Uterus (tissue), 3 donors: ENCODE measurements at regions not wholly inside any gene's neighbourhood (a gene's known extent, or its start where the extent isn't known, plus 50 kb on each side); places are given as distances from the start of the nearest gene placed in this dataset.

Experiments used
- DNase-seq, 2 donors: peaks; one replicate each; pipeline ENCODE4 v3.0.0-alpha.2; 2019 to 2020
- H3K27ac ChIP-seq, 2 donors: fragments of 200-600 bp; sonication (generic); 1 replicate in 1 of 2; 2 replicates in 1 of 2; pipeline ENCODE4 v1.5.1; 2016 to 2018
- H3K27me3 ChIP-seq, 2 donors: fragments of 200-600 bp; sonication (generic); one replicate each; pipeline ENCODE4 v1.5.1; 2018 to 2019; ENCODE audit warnings: control low read depth in 1 of 2
- H3K36me3 ChIP-seq, 2 donors: fragments of 200-600 bp; sonication (generic); one replicate each; pipeline ENCODE4 v1.5.1; 2019; ENCODE audit warnings: control low read depth in 1 of 2
- H3K4me1 ChIP-seq, 2 donors: fragments of 200-600 bp; sonication (generic); one replicate each; pipeline ENCODE4 v1.5.1; 2018 to 2019; ENCODE audit warnings: control low read depth in 1 of 2
- H3K4me3 ChIP-seq, 2 donors: fragments of 200-600 bp; sonication (generic); 1 replicate in 1 of 2; 2 replicates in 1 of 2; pipeline ENCODE4 v1.5.1; 2018 to 2019; ENCODE audit warnings: mild to moderate bottlenecking in 1 of 2
- H3K9me3 ChIP-seq, 2 donors: fragments of 200-600 bp; sonication (generic); one replicate each; pipeline ENCODE4 v1.5.1; 2019; ENCODE audit warnings: control low read depth in 1 of 2
- POLR2A ChIP-seq, 2 donors: fragments of 450-650 bp; IDR thresholded peaks; one replicate each; pipeline ENCODE4 v1.6.1; 2016; ENCODE audit warnings: antibody characterized with exemption in 2 of 2, mild to moderate bottlenecking in 1 of 2, moderate library complexity in 1 of 2
- intact Hi-C: fragments of 100-400 bp; cut with DNase I; formaldehyde crosslinking; loops from one replicate; pipeline ENCODE4 v1.15.1; 2023; ENCODE audit warnings: low total_unique reads
- TF ChIP-seq, protein P1 (sequence below), 4 experiments: fragments of 200-600 bp in 2 of 4; fragments of 450-650 bp in 2 of 4; sonication (generic) in 2 of 4; IDR thresholded peaks; one replicate each; pipeline ENCODE4 v1.5.1; 2016 to 2019; ENCODE audit warnings: antibody characterized with exemption in 4 of 4, mild to moderate bottlenecking in 2 of 4, moderate library complexity in 1 of 4
- donor health status: DM: yes; HTN: yes; CAD: no.

DNA sequence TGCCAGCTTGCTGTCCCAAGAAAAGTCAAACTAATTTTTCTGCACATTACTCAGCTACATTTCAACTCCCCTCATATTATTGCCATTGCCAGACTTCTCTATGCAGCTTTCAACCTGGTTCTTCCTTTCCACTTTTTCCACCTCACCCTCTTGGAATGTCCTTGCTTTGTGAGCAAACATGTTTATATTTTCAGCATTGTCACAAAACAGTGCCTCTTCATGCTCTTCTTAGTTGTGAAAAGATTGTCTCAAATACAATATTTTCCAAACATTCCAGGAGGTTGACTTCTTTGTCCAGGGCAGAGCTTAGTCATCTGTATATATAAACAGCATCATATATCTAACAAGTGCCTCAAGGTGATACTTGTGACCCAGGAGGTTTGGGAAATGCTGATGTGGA, 803.3 kb upstream of the CELF4 start:
- no peak for DNase-seq
- Histone ChIP-seq H3K27ac (no peak overlapping the region), H3K4me3 (no peak overlapping the region), H3K4me1 (no peaks in the 10 kb centered on the region), H3K27me3 (no peaks in the 10 kb centered on the region), H3K9me3 (no peaks in the 10 kb centered on the region), H3K36me3 (no peaks in the 10 kb centered on the region)
- TF ChIP-seq, protein P1, sequence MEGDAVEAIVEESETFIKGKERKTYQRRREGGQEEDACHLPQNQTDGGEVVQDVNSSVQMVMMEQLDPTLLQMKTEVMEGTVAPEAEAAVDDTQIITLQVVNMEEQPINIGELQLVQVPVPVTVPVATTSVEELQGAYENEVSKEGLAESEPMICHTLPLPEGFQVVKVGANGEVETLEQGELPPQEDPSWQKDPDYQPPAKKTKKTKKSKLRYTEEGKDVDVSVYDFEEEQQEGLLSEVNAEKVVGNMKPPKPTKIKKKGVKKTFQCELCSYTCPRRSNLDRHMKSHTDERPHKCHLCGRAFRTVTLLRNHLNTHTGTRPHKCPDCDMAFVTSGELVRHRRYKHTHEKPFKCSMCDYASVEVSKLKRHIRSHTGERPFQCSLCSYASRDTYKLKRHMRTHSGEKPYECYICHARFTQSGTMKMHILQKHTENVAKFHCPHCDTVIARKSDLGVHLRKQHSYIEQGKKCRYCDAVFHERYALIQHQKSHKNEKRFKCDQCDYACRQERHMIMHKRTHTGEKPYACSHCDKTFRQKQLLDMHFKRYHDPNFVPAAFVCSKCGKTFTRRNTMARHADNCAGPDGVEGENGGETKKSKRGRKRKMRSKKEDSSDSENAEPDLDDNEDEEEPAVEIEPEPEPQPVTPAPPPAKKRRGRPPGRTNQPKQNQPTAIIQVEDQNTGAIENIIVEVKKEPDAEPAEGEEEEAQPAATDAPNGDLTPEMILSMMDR (IDR thresholded peaks at IDR 0.05), result no peak
- TF ChIP-seq POLR2A (IDR thresholded peaks at IDR 0.05), result no peak
- intact Hi-C loops, result no loop called here

DNA sequence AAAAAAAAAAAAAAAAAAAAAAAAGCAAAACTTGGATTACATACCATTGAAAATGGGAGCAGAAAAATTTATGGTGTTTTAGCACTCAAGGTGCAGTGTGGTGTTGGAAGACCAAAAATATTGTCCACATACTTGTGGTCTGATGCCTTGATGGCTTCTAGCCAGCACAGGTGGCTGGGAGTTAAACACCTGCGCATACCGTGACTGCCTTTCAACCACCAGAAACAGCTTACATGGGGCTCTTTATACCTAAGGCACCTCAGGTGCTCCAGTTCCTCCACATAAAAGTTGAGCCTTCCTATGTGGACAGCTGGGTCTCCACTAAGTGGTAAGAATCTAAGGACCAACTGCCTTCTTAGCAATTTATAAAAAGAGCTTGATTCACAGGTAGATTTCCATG, 802.6 kb upstream of the CELF4 start:
- intact Hi-C loops, result no loop called here
- Histone ChIP-seq H3K27me3 (no peaks in the 10 kb centered on the region), H3K36me3 (no peaks in the 10 kb centered on the region), H3K4me1 (no peaks in the 10 kb centered on the region), H3K27ac (no peak overlapping the region), H3K9me3 (no peaks in the 10 kb centered on the region), H3K4me3 (no peak overlapping the region)
- no peak for TF ChIP-seq POLR2A (IDR thresholded peaks at IDR 0.05)
- TF ChIP-seq, protein P1 (IDR thresholded peaks at IDR 0.05), result no peak
- no peak for DNase-seq

DNA sequence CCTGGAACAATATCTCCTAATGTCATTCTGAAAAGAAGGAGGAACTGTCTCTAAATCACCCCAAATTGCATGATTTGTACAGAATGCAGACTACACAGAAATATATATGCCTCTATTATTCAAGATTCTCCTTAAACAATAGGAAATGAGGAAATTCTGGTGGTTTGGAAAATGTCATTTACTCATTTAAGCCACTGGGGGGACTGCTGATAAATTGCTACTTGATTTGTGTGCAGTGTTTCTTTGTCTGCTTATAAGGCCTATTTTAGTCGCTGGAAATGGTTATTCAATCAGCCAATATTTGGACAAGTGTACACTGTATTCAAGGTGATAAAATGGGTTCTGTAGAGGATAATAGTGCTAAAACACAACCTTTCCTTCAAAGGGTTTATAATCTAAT, 801.9 kb upstream of the CELF4 start:
- H3K9me3 ChIP-seq, result no peaks in the 10 kb centered on the region
- no peaks in the 10 kb centered on the region for H3K27me3 ChIP-seq
- TF ChIP-seq, protein P1 (IDR thresholded peaks at IDR 0.05), result no peak
- TF ChIP-seq POLR2A (IDR thresholded peaks at IDR 0.05), result no peak
- H3K27ac ChIP-seq, result no peak overlapping the region
- H3K4me1 ChIP-seq, result no peaks in the 10 kb centered on the region
- no peak overlapping the region for H3K4me3 ChIP-seq
- no peak for DNase-seq
- H3K36me3 ChIP-seq, result no peaks in the 10 kb centered on the region
- intact Hi-C loops, result no loop called here

DNA sequence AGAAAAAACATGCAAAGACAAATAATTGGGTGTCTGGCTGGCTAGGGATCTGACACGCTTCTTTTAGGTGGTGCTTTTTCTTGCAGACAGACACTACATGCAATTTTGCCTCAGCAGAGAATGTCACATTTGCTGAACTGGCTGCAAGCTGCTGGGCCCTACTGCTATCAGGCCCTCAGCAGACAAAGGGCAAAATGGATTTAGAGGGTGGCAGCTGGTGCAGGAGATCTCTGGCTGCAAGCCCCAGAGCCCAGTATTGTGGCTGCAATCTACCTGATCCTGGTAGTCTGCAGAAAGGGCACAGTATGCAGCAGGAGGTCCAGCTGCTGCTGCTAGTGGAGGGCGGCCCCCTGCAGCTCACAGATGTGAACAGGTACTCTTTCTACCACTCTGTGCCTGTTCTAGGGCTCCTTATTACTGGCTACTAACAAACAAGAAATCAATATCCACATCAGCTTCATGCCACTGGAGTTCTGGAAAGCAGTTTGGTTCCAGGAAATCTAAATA, 796.7 kb upstream of the CELF4 start:
- Histone ChIP-seq H3K9me3 (no peaks in the 10 kb centered on the region), H3K27me3 (no peaks in the 10 kb centered on the region), H3K36me3 (no peaks in the 10 kb centered on the region), H3K4me1 (no peaks in the 10 kb centered on the region), H3K27ac (no peak overlapping the region), H3K4me3 (no peak overlapping the region)
- no peak for DNase-seq
- TF ChIP-seq POLR2A (IDR thresholded peaks at IDR 0.05), result no peak
- TF ChIP-seq, protein P1 (IDR thresholded peaks at IDR 0.05), result no peak
- intact Hi-C loops, result no loop called here

DNA sequence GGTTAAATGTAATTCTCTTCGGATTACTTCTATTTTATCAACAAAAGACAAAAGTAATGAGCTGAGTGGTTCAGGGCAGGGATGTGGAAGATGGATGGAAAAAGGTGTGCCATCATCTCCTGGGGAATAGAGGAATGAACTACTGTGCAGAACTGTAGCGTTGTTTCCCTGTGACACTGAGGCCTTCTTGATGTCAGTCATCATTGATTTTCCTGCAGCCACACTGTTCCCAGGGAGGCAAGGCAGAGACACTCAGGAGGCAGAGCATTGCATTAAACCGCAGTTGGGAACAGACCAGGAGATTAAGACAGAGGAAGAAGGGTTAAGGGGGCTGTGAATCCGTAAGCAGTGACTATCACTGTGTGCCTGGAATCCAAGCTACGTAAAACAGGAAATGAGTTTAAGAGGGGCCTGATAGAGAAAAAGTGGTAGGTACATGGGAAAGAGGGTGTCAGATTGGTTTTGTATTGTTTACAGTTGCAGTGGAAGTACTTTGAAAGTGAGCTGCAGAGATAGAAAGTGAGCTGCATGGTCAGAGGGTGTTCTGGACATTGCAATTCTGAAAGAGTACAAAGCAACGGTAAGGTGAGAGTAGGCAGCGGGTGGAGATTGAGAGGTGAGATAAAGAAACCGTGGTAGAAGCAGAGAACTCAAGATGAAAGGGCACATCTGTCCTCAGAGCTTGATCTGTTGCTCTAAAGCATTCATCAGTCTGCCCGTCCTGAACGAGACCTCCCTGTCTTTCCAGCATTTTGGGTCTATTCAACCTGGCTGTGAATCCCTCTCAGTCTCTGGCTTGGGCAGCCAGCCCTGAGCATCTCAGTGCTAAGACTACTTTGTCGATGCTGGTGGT, 793.4 kb upstream of the CELF4 start:
- intact Hi-C loops, result no loop called here
- H3K4me3 ChIP-seq, result no peak overlapping the region
- H3K27ac ChIP-seq, result no peak overlapping the region
- H3K36me3 ChIP-seq, result no peaks in the 10 kb centered on the region
- H3K27me3 ChIP-seq, result no peaks in the 10 kb centered on the region
- no peaks in the 10 kb centered on the region for H3K4me1 ChIP-seq
- DNase-seq, result no peak
- TF ChIP-seq, protein P1 (IDR thresholded peaks at IDR 0.05), result no peak
- no peak for TF ChIP-seq POLR2A (IDR thresholded peaks at IDR 0.05)
- H3K9me3 ChIP-seq, result no peaks in the 10 kb centered on the region
